K562 (cell line): ENCODE measurements at regions not wholly inside any gene's neighbourhood (a gene's known extent, or its start where the extent isn't known, plus 50 kb on each side); places are given as distances from the start of the nearest gene placed in this dataset.

Experiments used
- ATAC-seq: fragments of 200-7000 bp; cut with Tn5 transposase; 3 replicates; pipeline ENCODE4 v1.9.1; 2020; ENCODE audit warnings: moderate library complexity
- BruUV-seq: library from RNA; stranded (reverse); fragments of 400-500 nt; replicated peaks from 2 replicates; lab custom pipeline; 2021; lab: Mats Ljungman, UMichigan
- CTCF ChIA-PET: fragments of 300-600 bp; formaldehyde crosslinking; extraction: SDS; loops from one replicate; lab custom pipeline; 2021; ENCODE audit warnings: low intra/inter-chr PET ratio; lab: Yijun Ruan, JAX
- POLR2A ChIA-PET: fragments of 300-600, 350-650 bp; sonication (Branson Sonifier 250); formaldehyde crosslinking; extraction: SDS; loops from one replicate; lab custom pipeline; 2021; ENCODE audit warnings: antibody characterized with exemption, inconsistent platforms; lab: Yijun Ruan, JAX
- DNase-seq, 4 experiments: peaks; one replicate each; pipeline versions ENCODE4 v3.0.0 to v3.0.0-alpha.2; 2011 to 2018; ENCODE audit warnings: low spot score in 3 of 4, mixed read lengths in 3 of 4; ENCODE audit errors: extremely low read depth in 1 of 4
- FAIRE-seq: peaks from 2 replicates; lab custom pipeline; 2011; peaks lifted over from hg19 to GRCh38; lab: Jason Lieb, UNC
- H2AFZ ChIP-seq: 2 replicates; pipeline ENCODE4 v1.6.0; 2011; ENCODE audit warnings: low read depth, low read length, control low read depth, inconsistent platforms
- H3K27ac ChIP-seq: fragments of 200-600 bp; 3 replicates; pipeline ENCODE4 v1.8.0; 2011; ENCODE audit warnings: low read depth, mild to moderate bottlenecking, control low read depth, inconsistent platforms, low read length, moderate library complexity, mixed read lengths; ENCODE audit errors: extremely low read depth
- H3K27me3 ChIP-seq, 2 experiments: fragments of 300-600 bp in 1 of 2; 2 replicates in 1 of 2; 3 replicates in 1 of 2; pipeline versions ENCODE4 v1.6.0 to v1.8.0; 2011; ENCODE audit warnings: inconsistent platforms in 2 of 2, low read length in 2 of 2, mild to moderate bottlenecking in 1 of 2, mixed read lengths in 1 of 2, moderate library complexity in 1 of 2; ENCODE audit not compliant: control insufficient read depth in 2 of 2, insufficient read depth in 2 of 2
- H3K36me3 ChIP-seq: fragments of 300-600 bp; 3 replicates; pipeline ENCODE4 v1.8.0; 2011; ENCODE audit warnings: mild to moderate bottlenecking, low read length, inconsistent platforms; ENCODE audit not compliant: control insufficient read depth, insufficient read depth
- H3K4me1 ChIP-seq, 2 experiments: fragments of 200-600 bp in 1 of 2; replicated peaks in 1 of 2; 2 replicates in 1 of 2; 3 replicates in 1 of 2; pipeline versions ENCODE4 v1.5.1 to v1.8.0; 2011; ENCODE audit warnings: inconsistent platforms in 2 of 2, low read length in 2 of 2, mild to moderate bottlenecking in 1 of 2, mixed read lengths in 1 of 2, moderate library complexity in 1 of 2; ENCODE audit not compliant: control insufficient read depth in 2 of 2, insufficient read depth in 2 of 2
- H3K4me2 ChIP-seq: 2 replicates; pipeline ENCODE4 v1.6.1; 2011; ENCODE audit warnings: low read length, control low read depth, inconsistent platforms, mixed read lengths; ENCODE audit not compliant: insufficient read depth
- H3K4me3 ChIP-seq: fragments of 200-600 bp; sonication (generic), shearing (Covaris generic); 2 replicates; pipeline ENCODE4 v1.5.1; 2016; ENCODE audit warnings: control low read depth, inconsistent platforms
- H3K79me2 ChIP-seq: fragments of 200-600 bp; 3 replicates; pipeline ENCODE4 v1.8.0; 2011; ENCODE audit warnings: low read length, inconsistent platforms; ENCODE audit not compliant: control insufficient read depth, insufficient read depth
- H3K9ac ChIP-seq, 2 experiments: 2 replicates each; pipeline versions ENCODE4 v1.6.0 to v1.6.1; 2011; ENCODE audit warnings: low read depth in 2 of 2, low read length in 2 of 2, control low read depth in 1 of 2, inconsistent platforms in 1 of 2, mild to moderate bottlenecking in 1 of 2, mixed read lengths in 1 of 2; ENCODE audit not compliant: insufficient read depth in 1 of 2
- H3K9me1 ChIP-seq: one replicate; pipeline ENCODE4 v1.6.0; 2011; ENCODE audit warnings: inconsistent platforms, mild to moderate bottlenecking, low read length, moderate library complexity; ENCODE audit not compliant: control insufficient read depth, insufficient read depth
- H3K9me3 ChIP-seq: replicated peaks from 2 replicates; pipeline ENCODE4 v1.5.1; 2011; ENCODE audit warnings: low read depth, low read length, inconsistent platforms; ENCODE audit not compliant: control insufficient read depth, insufficient read depth
- H4K20me1 ChIP-seq: replicated peaks from 2 replicates; pipeline ENCODE4 v1.6.1; 2011; ENCODE audit warnings: low read length, inconsistent platforms, mixed read lengths; ENCODE audit not compliant: control insufficient read depth, insufficient read depth
- CEBPB ChIP-seq: fragments of 450-650 bp; IDR thresholded peaks from 2 replicates; pipeline ENCODE4 v1.6.1; 2016; ENCODE audit warnings: missing genetic modification characterization, missing compliant biosample characterization
- CREB5 ChIP-seq: fragments of 250-450 bp; sonication (Bioruptor Pico); IDR thresholded peaks from 2 replicates; pipeline ENCODE4 v1.5.0; 2020; ENCODE audit warnings: mild to moderate bottlenecking
- CXXC5 ChIP-seq: fragments of 250-450 bp; sonication (Bioruptor Pico); IDR thresholded peaks from 2 replicates; pipeline ENCODE4 v1.8.0; 2022; ENCODE audit warnings: inconsistent platforms, mild to moderate bottlenecking, moderate library complexity
- FOSL1 ChIP-seq: fragments of 200-800 bp; sonication (Bioruptor generic); conservative IDR thresholded peaks from 2 replicates; pipeline ENCODE4 v1.6.1; 2016; ENCODE audit warnings: missing genetic modification characterization, missing compliant biosample characterization
- GABPB2 ChIP-seq: fragments of 250-450 bp; sonication (Bioruptor Pico); conservative IDR thresholded peaks from 2 replicates; pipeline ENCODE4 v1.5.1; 2021; ENCODE audit warnings: mild to moderate bottlenecking
- ID3 ChIP-seq, 2 experiments: fragments of 250-450 bp in 1 of 2; fragments of 450-650 bp in 1 of 2; sonication (Bioruptor Pico) in 1 of 2; IDR thresholded peaks; 2 replicates each; pipeline versions ENCODE4 v1.6.1 to v1.8.0; 2016 to 2021; ENCODE audit warnings: mild to moderate bottlenecking in 2 of 2, moderate library complexity in 2 of 2, missing compliant biosample characterization in 1 of 2, missing genetic modification characterization in 1 of 2
- ILF3 ChIP-seq: fragments of 450-650 bp; IDR thresholded peaks from 2 replicates; pipeline ENCODE4 v1.6.1; 2018; ENCODE audit warnings: antibody characterized with exemption, mild to moderate bottlenecking, moderate library complexity, borderline replicate concordance
- IRF9 ChIP-seq: fragments of 450-650 bp; IDR thresholded peaks from 2 replicates; pipeline ENCODE4 v1.6.1; 2016; ENCODE audit warnings: missing biosample characterization, missing genetic modification characterization
- KDM2B ChIP-seq: fragments of 250-450 bp; sonication (Bioruptor Pico); IDR thresholded peaks from 2 replicates; pipeline ENCODE4 v1.8.0; 2021; ENCODE audit warnings: mild to moderate bottlenecking, moderate library complexity
- L3MBTL2 ChIP-seq: fragments of 450-650 bp; IDR thresholded peaks from 2 replicates; pipeline ENCODE4 v1.6.1; 2016; ENCODE audit warnings: mild to moderate bottlenecking, moderate library complexity
- MNT ChIP-seq, 2 experiments: fragments of 450-650 bp; conservative IDR thresholded peaks; 2 replicates each; pipeline ENCODE4 v1.6.1; 2017; ENCODE audit warnings: mild to moderate bottlenecking in 2 of 2, moderate library complexity in 2 of 2
- NFIX ChIP-seq: fragments of 250-450 bp; sonication (Bioruptor Pico); IDR thresholded peaks from 2 replicates; pipeline ENCODE4 v1.4.0; 2020; ENCODE audit warnings: low read depth, mild to moderate bottlenecking, moderate library complexity
- VEZF1 ChIP-seq: fragments of 200-800 bp; sonication (Bioruptor generic); IDR thresholded peaks from 2 replicates; pipeline ENCODE4 v1.6.1; 2017; ENCODE audit warnings: missing genetic modification characterization, missing compliant biosample characterization
- ZNF134 ChIP-seq: fragments of 250-450 bp; sonication (Bioruptor Pico); conservative IDR thresholded peaks from 2 replicates; pipeline ENCODE4 v1.4.0; 2020
- ZNF224 ChIP-seq: sonication (generic); formaldehyde crosslinking; IDR thresholded peaks from 2 replicates; pipeline ENCODE4 v1.8.0; 2022; ENCODE audit warnings: mild to moderate bottlenecking, missing genetic modification reagents
- ZNF280A ChIP-seq: fragments of 450-650 bp; IDR thresholded peaks from 2 replicates; pipeline ENCODE4 v1.6.1; 2018; ENCODE audit warnings: mild to moderate bottlenecking, low read depth; ENCODE audit not compliant: partially characterized antibody
- WGBS: fragments of 100-300 bp; shearing (Covaris generic); methylation state at CpG from one replicate; pipeline ENCODE4 v1.1.6; 2016; ENCODE audit warnings: low coverage, mixed read lengths; ENCODE audit not compliant: insufficient coverage; ENCODE audit errors: missing lambda C conversion rate; 5-methylcytosine and 5-hydroxymethylcytosine counted together
- in situ Hi-C: fragments of 300-500 bp; cut with MboI; formaldehyde crosslinking; loops from 4 replicates; pipeline ENCODE4 v1.15.0; 2018; ENCODE audit warnings: inconsistent platforms, mixed read lengths
- intact Hi-C: fragments of 100-400 bp; cut with micrococcal nuclease; formaldehyde crosslinking; loops from 2 replicates; pipeline ENCODE4 v1.14.2; 2022

GRCh38 chr1:115538579-115538978 lies 103.2 kb upstream of the VANGL1 start:
- 0 out of 5 replicates have a peak, but pooled peaks cover 0 to 2% of the 10 kb centered on the region in 2 experiments for H3K27me3 ChIP-seq
- WGBS = 6% methylated on average over 1 of the region's 1 CpG
- no peak for FAIRE-seq
- in situ Hi-C loops = no loop called here
- no peaks in the 10 kb centered on the region for H3K36me3 ChIP-seq
- no peak for ATAC-seq
- ChIA-PET POLR2A (no interaction called here), CTCF (no interaction called here)
- intact Hi-C loops = no loop called here
- H3K4me3 ChIP-seq = no peak overlapping the region
- no peaks in the 10 kb centered on the region for H3K79me2 ChIP-seq
- no peak overlapping the region for H3K9ac ChIP-seq
- H3K4me2 ChIP-seq = no peak overlapping the region
- no peak for DNase-seq
- H3K4me1 ChIP-seq = no peaks in the 10 kb centered on the region
- no peak overlapping the region for H2AFZ ChIP-seq
- no peaks in the 10 kb centered on the region for H3K9me1 ChIP-seq
- no peaks in the 10 kb centered on the region for H4K20me1 ChIP-seq
- H3K27ac ChIP-seq = no peak overlapping the region
- BruUV-seq = no TSS peak
- no peaks in the 10 kb centered on the region for H3K9me3 ChIP-seq
- no peak for TF ChIP-seq L3MBTL2
- TF ChIP-seq IRF9 (tag) = no peak
- no peak for TF ChIP-seq NFIX (CRISPR knock-in tag)
- TF ChIP-seq ZNF134 (CRISPR knock-in tag) = no peak
- TF ChIP-seq FOSL1 (tag) = no peak
- TF ChIP-seq ID3 (CRISPR knock-in tag; IDR thresholded peaks at IDR 0.05) = no peak
- no peak for TF ChIP-seq ID3 (tag; IDR thresholded peaks at IDR 0.05)
- no peak for TF ChIP-seq ZNF280A
- no peak for TF ChIP-seq CXXC5 (CRISPR knock-in tag)
- TF ChIP-seq KDM2B (CRISPR knock-in tag) = no peak
- TF ChIP-seq MNT (conservative IDR thresholded peaks at IDR 0.05) = no peak
- no peak for TF ChIP-seq CREB5 (CRISPR knock-in tag)
- TF ChIP-seq ILF3 = no peak
- TF ChIP-seq ZNF224 (CRISPR knock-in tag) = no peak
- no peak for TF ChIP-seq CEBPB (tag)
- TF ChIP-seq GABPB2 (CRISPR knock-in tag) = no peak
- TF ChIP-seq VEZF1 = no peak
